IMR-90 (cell line): ENCODE measurements at regions not wholly inside any gene's neighbourhood (a gene's known extent, or its start where the extent isn't known, plus 50 kb on each side); places are given as distances from the start of the nearest gene placed in this dataset.

ENCODE experiments used
- ATAC-seq: fragments of 200-7000 bp; cut with Tn5 transposase; 2 replicates; pipeline ENCODE4 v1.9.1; 2020; ENCODE audit warnings: low read depth, mild to moderate bottlenecking, moderate library complexity
- BruUV-seq: library from RNA; stranded (reverse); fragments of 400-500 nt; replicated peaks from 2 replicates; lab custom pipeline; 2021; lab: Mats Ljungman, UMichigan
- CTCF ChIA-PET: fragments of 300-600 bp; formaldehyde crosslinking; extraction: SDS; loops from one replicate; lab custom pipeline; 2021; ENCODE audit warnings: antibody characterized with exemption; lab: Yijun Ruan, JAX
- POLR2A ChIA-PET: fragments of 300-600 bp; sonication (Branson Sonifier 250); formaldehyde crosslinking; loops from one replicate; lab custom pipeline; 2022; ENCODE audit warnings: antibody characterized with exemption; ENCODE audit not compliant: unreplicated experiment; lab: Charles Lee
- DNase-seq: peaks from one replicate; pipeline ENCODE4 v3.0.0; 2013
- H2AFZ ChIP-seq: replicated peaks from 2 replicates; pipeline ENCODE3; 2013; ENCODE audit warnings: low read length, mild to moderate bottlenecking; ENCODE audit not compliant: poor library complexity
- H2AK5ac ChIP-seq: 2 replicates; pipeline ENCODE4 v1.6.1; 2013; ENCODE audit warnings: low read depth, low read length, inconsistent platforms
- H2AK9ac ChIP-seq: replicated peaks from 2 replicates; pipeline ENCODE3; 2013; ENCODE audit warnings: mild to moderate bottlenecking, low read depth, low read length, moderate library complexity; ENCODE audit not compliant: poor library complexity
- H2BK120ac ChIP-seq: 2 replicates; pipeline ENCODE4 v1.6.1; 2013; ENCODE audit warnings: low read depth, low read length, inconsistent platforms
- H2BK15ac ChIP-seq: 3 replicates; pipeline ENCODE4 v1.6.1; 2013; ENCODE audit warnings: low read depth, low read length, inconsistent platforms
- H2BK20ac ChIP-seq: 2 replicates; pipeline ENCODE4 v1.6.1; 2013; ENCODE audit warnings: low read depth, mild to moderate bottlenecking, inconsistent platforms, low read length, moderate library complexity
- H2BK5ac ChIP-seq: 2 replicates; pipeline ENCODE4 v1.6.1; 2013; ENCODE audit warnings: mild to moderate bottlenecking, low read depth, low read length, inconsistent platforms; ENCODE audit not compliant: poor library complexity, severe bottlenecking
- H3K14ac ChIP-seq: replicated peaks from 2 replicates; pipeline ENCODE4 v1.6.1; 2013; ENCODE audit warnings: low read depth, low read length, inconsistent platforms
- H3K18ac ChIP-seq: 2 replicates; pipeline ENCODE4 v1.6.1; 2013; ENCODE audit warnings: low read depth, low read length, control low read depth
- H3K23ac ChIP-seq: 2 replicates; pipeline ENCODE4 v1.6.1; 2013; ENCODE audit warnings: low read depth, low read length, inconsistent platforms
- H3K27ac ChIP-seq: 2 replicates; pipeline ENCODE4 v1.5.1; 2013; ENCODE audit warnings: mild to moderate bottlenecking, control low read depth, low read length; ENCODE audit not compliant: insufficient read depth
- H3K27me3 ChIP-seq: 2 replicates; pipeline ENCODE4 v1.6.1; 2013; ENCODE audit warnings: low read length; ENCODE audit not compliant: control insufficient read depth, insufficient read depth
- H3K36me3 ChIP-seq: 2 replicates; pipeline ENCODE4 v1.6.1; 2013; ENCODE audit warnings: low read length, mixed read lengths; ENCODE audit not compliant: control insufficient read depth, insufficient read depth
- H3K4ac ChIP-seq: 2 replicates; pipeline ENCODE4 v1.6.1; 2013; ENCODE audit warnings: low read depth, low read length, inconsistent platforms
- H3K4me1 ChIP-seq: 2 replicates; pipeline ENCODE4 v1.6.1; 2013; ENCODE audit warnings: low read length, mixed read lengths; ENCODE audit not compliant: control insufficient read depth, insufficient read depth
- H3K4me2 ChIP-seq: 2 replicates; pipeline ENCODE4 v1.6.1; 2013; ENCODE audit warnings: low read depth, mild to moderate bottlenecking, control low read depth, low read length, moderate library complexity
- H3K4me3 ChIP-seq: 2 replicates; pipeline ENCODE4 v1.5.1; 2013; ENCODE audit warnings: low read depth, mild to moderate bottlenecking, control low read depth, low read length, moderate library complexity; ENCODE audit not compliant: insufficient read depth
- H3K56ac ChIP-seq: 2 replicates; pipeline ENCODE4 v1.6.1; 2013; ENCODE audit warnings: low read length, inconsistent platforms; ENCODE audit not compliant: insufficient read depth; ENCODE audit errors: extremely low read depth
- H3K79me1 ChIP-seq, 2 experiments: 2 replicates each; pipeline ENCODE4 v1.6.1; 2013; ENCODE audit warnings: low read length in 2 of 2, inconsistent platforms in 1 of 2, low read depth in 1 of 2
- H3K9ac ChIP-seq: 2 replicates; pipeline ENCODE4 v1.6.1; 2013; ENCODE audit warnings: low read depth, low read length, control low read depth
- H3K9me1 ChIP-seq: 2 replicates; pipeline ENCODE4 v1.6.1; 2013; ENCODE audit warnings: low read length, inconsistent platforms; ENCODE audit not compliant: insufficient read depth
- H3K9me3 ChIP-seq: 2 replicates; pipeline ENCODE4 v1.6.1; 2013; ENCODE audit warnings: low read length; ENCODE audit not compliant: control insufficient read depth, insufficient read depth
- H4K20me1 ChIP-seq: 2 replicates; pipeline ENCODE4 v1.6.1; 2013; ENCODE audit warnings: low read length, inconsistent platforms; ENCODE audit not compliant: insufficient read depth
- H4K5ac ChIP-seq: 2 replicates; pipeline ENCODE4 v1.6.1; 2013; ENCODE audit warnings: mild to moderate bottlenecking, low read depth, low read length, control low read depth
- H4K8ac ChIP-seq, 2 experiments: 2 replicates each; pipeline ENCODE4 v1.6.1; 2013; ENCODE audit warnings: low read depth in 2 of 2, low read length in 2 of 2, control low read depth in 1 of 2, inconsistent platforms in 1 of 2
- H4K91ac ChIP-seq: 2 replicates; pipeline ENCODE4 v1.6.1; 2013; ENCODE audit warnings: low read depth, low read length, inconsistent platforms; ENCODE audit not compliant: insufficient read depth
- CTCF ChIP-seq: conservative IDR thresholded peaks from 2 replicates; pipeline ENCODE4 v1.5.1; 2012; ENCODE audit warnings: mild to moderate bottlenecking, low read depth, low read length, improper control_type of control experiment
- ELK1 ChIP-seq: fragments of 150-350 bp; IDR thresholded peaks from 2 replicates; pipeline ENCODE4 v1.6.1; 2016; ENCODE audit warnings: low read depth, mild to moderate bottlenecking, low read length, moderate library complexity, borderline replicate concordance
- MAZ ChIP-seq: IDR thresholded peaks from 2 replicates; pipeline ENCODE4 v1.6.1; 2012; ENCODE audit warnings: low read depth, mild to moderate bottlenecking, low read length, improper control_type of control experiment, moderate library complexity, borderline replicate concordance
- MXI1 ChIP-seq: IDR thresholded peaks from 2 replicates; pipeline ENCODE4 v1.6.1; 2012; ENCODE audit warnings: low read depth, mild to moderate bottlenecking, low read length, moderate library complexity, borderline replicate concordance
- RCOR1 ChIP-seq: IDR thresholded peaks from 2 replicates; pipeline ENCODE4 v1.6.1; 2012; ENCODE audit warnings: mild to moderate bottlenecking, low read length, improper control_type of control experiment; ENCODE audit not compliant: insufficient replicate concordance
- WGBS, 2 experiments: methylation state at CpG; one replicate each; pipeline versions ENCODE4 v1.1.5 to v1.1.7; 2013; ENCODE audit warnings: missing lambda C conversion rate in 2 of 2; ENCODE audit not compliant: insufficient read length in 1 of 2; ENCODE audit errors: extremely low coverage in 2 of 2; 5-methylcytosine and 5-hydroxymethylcytosine counted together
- dilution Hi-C: fragments of 300-500 bp; cut with HindIII; formaldehyde crosslinking; loops from one replicate; pipeline ENCODE4 v1.14.3; 2018; ENCODE audit warnings: low sequenced_read_pairs; ENCODE audit not compliant: unreplicated experiment
- in situ Hi-C: fragments of 300-500 bp; cut with MboI; formaldehyde crosslinking; loops from 3 replicates; pipeline ENCODE4 v1.14.3; 2019; ENCODE audit warnings: low sequenced_read_pairs, inconsistent platforms, mixed read lengths
- intact Hi-C: fragments of 100-400 bp; cut with micrococcal nuclease; formaldehyde crosslinking; loops from 2 replicates; pipeline ENCODE4 v1.10.0; 2022

- in situ Hi-C loops = no loop called here
- no peak for TF ChIP-seq CTCF
- TF ChIP-seq MAZ = no peak
- TF ChIP-seq RCOR1 = no peak
- no peak for TF ChIP-seq ELK1
- TF ChIP-seq MXI1 = no peak
Measured at GRCh38 chr7:25399000-25399750, 170.9 kb upstream of the NPVF start.

More at GRCh38 chr7:25399000-25399750, 170.9 kb upstream of the NPVF start:
- H3K36me3 ChIP-seq = no peaks in the 10 kb centered on the region
- H3K14ac ChIP-seq = no peak overlapping the region
- H3K9me1 ChIP-seq = no peaks in the 10 kb centered on the region
- no peak overlapping the region for H3K4me2 ChIP-seq
- DNase-seq (no peak), ATAC-seq (no peak)
- dilution Hi-C loops (no loop called here), intact Hi-C loops (no loop called here)
- WGBS, 2 experiments = no CpG with 5 or more reads among the region's 8 CpGs
- H2BK15ac ChIP-seq = no peak overlapping the region
- H2BK20ac ChIP-seq = no peak overlapping the region
- no peak overlapping the region for H2AFZ ChIP-seq
- no peaks in the 10 kb centered on the region for H3K9me3 ChIP-seq
- no peak overlapping the region for H3K4ac ChIP-seq
- no peak overlapping the region for H3K4me3 ChIP-seq
- no peak overlapping the region for H3K23ac ChIP-seq
- no TSS peak for BruUV-seq
- no peaks in the 10 kb centered on the region for H3K79me1 ChIP-seq
- ChIA-PET POLR2A (no interaction called here), CTCF (no interaction called here)
- no peak overlapping the region for H2AK9ac ChIP-seq
- H2BK5ac ChIP-seq = no peak overlapping the region
- H4K8ac ChIP-seq = no peak overlapping the region
- H2BK120ac ChIP-seq = no peak overlapping the region
- no peak overlapping the region for H4K91ac ChIP-seq
- H4K20me1 ChIP-seq = no peaks in the 10 kb centered on the region
- H3K27me3 ChIP-seq = no peaks in the 10 kb centered on the region; the same call in 1 of the 2 replicates
- H3K18ac ChIP-seq = no peak overlapping the region
- no peak overlapping the region for H3K9ac ChIP-seq
- H3K56ac ChIP-seq = no peak overlapping the region
- H3K4me1 ChIP-seq = no peaks in the 10 kb centered on the region
- no peak overlapping the region for H3K27ac ChIP-seq
- H2AK5ac ChIP-seq = no peak overlapping the region
- no peak overlapping the region for H4K5ac ChIP-seq
